ENCODE measurements at regions not wholly inside any gene's neighbourhood (a gene's known extent, or its start where the extent isn't known, plus 50 kb on each side); places are given as distances from the start of the nearest gene placed in this dataset.

GRCh38 chr6:14246876-14247275 lies 129.3 kb downstream of the CD83 start:
- H3K36me3 Mint-ChIP-seq (ENCODE audit: insufficient read depth in 1 of 3, low read depth in 3 of 3): peaks cover 0 to 3% (median 0%) of the 10 kb centered on the region in 3 experiments; a peak in 1 of 7 replicates

More at GRCh38 chr6:14246876-14247275, 129.3 kb downstream of the CD83 start:
- no peak overlapping the region for H4K5ac ChIP-seq (ENCODE audit: insufficient read length, low read depth, low read length)
- Mint-ChIP-seq H3K4me1 (peaks cover 0 to 3% of the 10 kb centered on the region in 2 experiments; a peak in 2 of 4 replicates), H3K27me3 (ENCODE audit: low read depth) (peaks cover 2% of the 10 kb centered on the region; the same call in 1 of the 2 replicates), H3K27ac (no peak overlapping the region), H3K4me3 (no peak overlapping the region), H3K9me3 (peaks cover 0 to 2% of the 10 kb centered on the region in 2 experiments; a peak in 3 of 5 replicates)
- no peaks in the 10 kb centered on the region for H3K79me2 ChIP-seq (ENCODE audit: insufficient read depth, low read length)
- H3K27me3 ChIP-seq (ENCODE audit: insufficient read depth, low read length): no peaks in the 10 kb centered on the region
- H3K9ac ChIP-seq (ENCODE audit: extremely low read depth, insufficient read length, low read length): no peak overlapping the region
- H2BK120ac ChIP-seq (ENCODE audit: low read depth, low read length, poor library complexity, severe bottlenecking): no peak overlapping the region
- H2BK12ac ChIP-seq (ENCODE audit: insufficient read length, low read depth, low read length): no peak overlapping the region
- DNase-seq: no peak
- no peaks in the 10 kb centered on the region for H4K20me1 ChIP-seq (ENCODE audit: control insufficient read depth, insufficient read depth, insufficient read length)
- no peak for TF ChIP-seq CTCF (conservative IDR thresholded peaks at IDR 0.05)
- WGBS (ENCODE audit: extremely low coverage, insufficient read length, low lambda C conversion rate): no CpG with 5 or more reads among the region's 3 CpGs
- H2AK5ac ChIP-seq (ENCODE audit: insufficient read length, low read length): no peak overlapping the region
- no peak overlapping the region for H2BK20ac ChIP-seq (ENCODE audit: low read depth, low read length, poor library complexity, severe bottlenecking)
- no peak overlapping the region for H3K4ac ChIP-seq (ENCODE audit: low read depth, low read length)
- H3K9me3 ChIP-seq (ENCODE audit: control insufficient read depth, low read depth, low read length): no peaks in the 10 kb centered on the region
- H2BK5ac ChIP-seq (ENCODE audit: insufficient read length, low read length): no peak overlapping the region
- H3K14ac ChIP-seq (ENCODE audit: insufficient read depth, low read length): no peak overlapping the region
- H3K23me2 ChIP-seq (ENCODE audit: insufficient read length, low read depth, low read length, poor library complexity, severe bottlenecking): no peaks in the 10 kb centered on the region
- H4K91ac ChIP-seq (ENCODE audit: insufficient read length, low read depth, low read length): no peak overlapping the region
- H3K79me1 ChIP-seq (ENCODE audit: insufficient read depth, low read depth, low read length, poor library complexity, severe bottlenecking): no peaks in the 10 kb centered on the region
- no peak overlapping the region for H3T11ph ChIP-seq (ENCODE audit: low read length)
- no peak overlapping the region for H3K4me2 ChIP-seq (ENCODE audit: insufficient read depth, insufficient read length, low read length)
- H3K4me1 ChIP-seq (ENCODE audit: insufficient read depth, low read length): no peaks in the 10 kb centered on the region
- no peak overlapping the region for H2AFZ ChIP-seq (ENCODE audit: low read length)
- no peak overlapping the region for H3K18ac ChIP-seq (ENCODE audit: insufficient read length, low read depth, low read length)
- no peak overlapping the region for H3K56ac ChIP-seq (ENCODE audit: insufficient read length, low read depth, low read length)
- no peak overlapping the region for H2BK15ac ChIP-seq (ENCODE audit: low read depth, low read length)
- H3K27ac ChIP-seq (ENCODE audit: insufficient read length, low read depth, low read length): no peak overlapping the region
- H4K8ac ChIP-seq (replicated peaks; ENCODE audit: insufficient read length, low read depth, low read length): no peak overlapping the region
- no peak overlapping the region for H3K23ac ChIP-seq (ENCODE audit: insufficient read length, low read depth, low read length)
